ENCODE measurements at regions not wholly inside any gene's neighbourhood (a gene's known extent, or its start where the extent isn't known, plus 50 kb on each side); places are given as distances from the start of the nearest gene placed in this dataset.

- no peak for DNase-seq (ENCODE audit: low spot score)
Measured at GRCh38 chr3:159534496-159534895, 454.1 kb upstream of the IL12A start.

GRCh38 chr3:159536876-159537275 is 451.8 kb upstream of the IL12A start:
- no peak for DNase-seq (ENCODE audit: low spot score)

- no peak for DNase-seq (ENCODE audit: low spot score)
Measured at GRCh38 chr3:159538507-159538906, 450.1 kb upstream of the IL12A start.

- no peak for DNase-seq (ENCODE audit: low spot score)
Measured at GRCh38 chr3:159540882-159541495, 447.6 kb upstream of the IL12A start.

GRCh38 chr3:159548675-159549335 is 439.8 kb upstream of the IL12A start:
- DNase-seq (ENCODE audit: low spot score): peak; percentile 5

- no peak for DNase-seq (ENCODE audit: low spot score)
Measured at GRCh38 chr3:159555205-159555604, 433.4 kb upstream of the IL12A start.

- no peak for DNase-seq (ENCODE audit: low spot score)
Measured at GRCh38 chr3:159559771-159560170, 428.9 kb upstream of the IL12A start.

GRCh38 chr3:159560214-159560979 is 428.2 kb upstream of the IL12A start:
- no peak for DNase-seq (ENCODE audit: low spot score)

GRCh38 chr3:159565313-159565712 is 423.3 kb upstream of the IL12A start:
- no peak for DNase-seq (ENCODE audit: low spot score)

GRCh38 chr3:159583662-159584061 is 405.0 kb upstream of the IL12A start:
- no peak for DNase-seq (ENCODE audit: low spot score)

- no peak for DNase-seq (ENCODE audit: low spot score)
Measured at GRCh38 chr3:159584421-159584820, 404.2 kb upstream of the IL12A start.

GRCh38 chr3:159586571-159587202 is 401.9 kb upstream of the IL12A start:
- peak; percentile 19 for DNase-seq (ENCODE audit: low spot score)

- no peak for DNase-seq (ENCODE audit: low spot score)
Measured at GRCh38 chr3:159593927-159594605, 394.6 kb upstream of the IL12A start.

- no peak for DNase-seq (ENCODE audit: low spot score)
Measured at GRCh38 chr3:159600291-159600690, 388.3 kb upstream of the IL12A start.

GRCh38 chr3:159604151-159604581 is 384.5 kb upstream of the IL12A start:
- no peak for DNase-seq (ENCODE audit: low spot score)

- no peak for DNase-seq (ENCODE audit: low spot score)
Measured at GRCh38 chr3:159605101-159605500, 383.5 kb upstream of the IL12A start.

- DNase-seq (ENCODE audit: low spot score): no peak
Measured at GRCh38 chr3:159605776-159606175, 382.9 kb upstream of the IL12A start.

- DNase-seq (ENCODE audit: low spot score): no peak
Measured at GRCh38 chr3:159607856-159608255, 380.8 kb upstream of the IL12A start.

- DNase-seq (ENCODE audit: low spot score): no peak
Measured at GRCh38 chr3:159608311-159608710, 380.3 kb upstream of the IL12A start.

- no peak for DNase-seq (ENCODE audit: low spot score)
Measured at GRCh38 chr3:159609625-159610024, 379.0 kb upstream of the IL12A start.

- peak; percentile 19 for DNase-seq (ENCODE audit: low spot score)
Measured at GRCh38 chr3:159616234-159616825, 372.3 kb upstream of the IL12A start.
